ENCODE measurements at regions not wholly inside any gene's neighbourhood (a gene's known extent, or its start where the extent isn't known, plus 50 kb on each side); places are given as distances from the start of the nearest gene placed in this dataset.

- TF ChIP-seq CTCF (IDR thresholded peaks at IDR 0.05) (no peak), REST (IDR thresholded peaks at IDR 0.05; ENCODE audit: insufficient read depth in 1 of 2, low read depth in 2 of 2, low read length in 1 of 2) (no peak)
Measured at GRCh38 chr9:135359764-135360163, 119.8 kb upstream of the PPP1R26 start.
